NCI-H82 (cell line): ENCODE measurements at regions not wholly inside any gene's neighbourhood (a gene's known extent, or its start where the extent isn't known, plus 50 kb on each side); places are given as distances from the start of the nearest gene placed in this dataset.
"Not testable (repeated sequence)": the region's sequence is repeated elsewhere in the genome, so short reads cannot be mapped to it uniquely, and the experiment has no call there.

Experiments
- DNase-seq: peaks from one replicate; lab custom pipeline; 2025; lab: John Stamatoyannopoulos, UW

- DNase-seq: not testable (repeated sequence)
Measured at GRCh38 chr12:54799966-54800365, 54.4 kb upstream of the MUCL1 start.

GRCh38 chr12:54798651-54799050 is 55.7 kb upstream of the MUCL1 start:
- no peak for DNase-seq

GRCh38 chr12:54796991-54797390 is 57.3 kb upstream of the MUCL1 start:
- no peak for DNase-seq

GRCh38 chr12:54795644-54796043 is 58.7 kb upstream of the MUCL1 start:
- no peak for DNase-seq

GRCh38 chr12:54786081-54786480 is 68.2 kb upstream of the MUCL1 start:
- DNase-seq: no peak

GRCh38 chr12:54784115-54784514 is 70.2 kb upstream of the MUCL1 start:
- DNase-seq: no peak

GRCh38 chr12:54777031-54777430 is 77.3 kb upstream of the MUCL1 start:
- DNase-seq: not testable (repeated sequence)

- DNase-seq: no peak
Measured at GRCh38 chr12:54773593-54773992, 80.7 kb upstream of the MUCL1 start.

GRCh38 chr12:54765652-54766051 is 88.7 kb upstream of the MUCL1 start:
- DNase-seq: no peak

- no peak for DNase-seq
Measured at GRCh38 chr12:54762390-54762789, 91.9 kb upstream of the MUCL1 start.

- peak; percentile 62 for DNase-seq
Measured at GRCh38 chr12:54759751-54760150, 94.6 kb upstream of the MUCL1 start.

GRCh38 chr12:54751493-54751892 is 102.8 kb upstream of the MUCL1 start:
- DNase-seq: no peak

GRCh38 chr12:54749191-54749818 is 101.1 kb upstream of the DCD start:
- peak; percentile 61 for DNase-seq

- no peak for DNase-seq
Measured at GRCh38 chr12:54744590-54744989, 96.4 kb upstream of the DCD start.

- no peak for DNase-seq
Measured at GRCh38 chr12:54740882-54741281, 92.7 kb upstream of the DCD start.

- DNase-seq: no peak
Measured at GRCh38 chr12:54736549-54736948, 88.4 kb upstream of the DCD start.

- no peak for DNase-seq
Measured at GRCh38 chr12:54734196-54734950, 86.2 kb upstream of the DCD start.

- DNase-seq: peak; percentile 64
Measured at GRCh38 chr12:54725233-54725843, 77.2 kb upstream of the DCD start.

GRCh38 chr12:54723379-54724256 is 75.5 kb upstream of the DCD start:
- DNase-seq: peak; percentile 47

GRCh38 chr12:54721312-54721711 is 73.1 kb upstream of the DCD start:
- DNase-seq: no peak

- DNase-seq: no peak
Measured at GRCh38 chr12:54719691-54720090, 71.5 kb upstream of the DCD start.

GRCh38 chr12:54716261-54716660 is 68.1 kb upstream of the DCD start:
- no peak for DNase-seq
